ENCODE measurements at regions not wholly inside any gene's neighbourhood (a gene's known extent, or its start where the extent isn't known, plus 50 kb on each side); places are given as distances from the start of the nearest gene placed in this dataset.
"Not testable (repeated sequence)": the region's sequence is repeated elsewhere in the genome, so short reads cannot be mapped to it uniquely, and the experiment has no call there.

DNA sequence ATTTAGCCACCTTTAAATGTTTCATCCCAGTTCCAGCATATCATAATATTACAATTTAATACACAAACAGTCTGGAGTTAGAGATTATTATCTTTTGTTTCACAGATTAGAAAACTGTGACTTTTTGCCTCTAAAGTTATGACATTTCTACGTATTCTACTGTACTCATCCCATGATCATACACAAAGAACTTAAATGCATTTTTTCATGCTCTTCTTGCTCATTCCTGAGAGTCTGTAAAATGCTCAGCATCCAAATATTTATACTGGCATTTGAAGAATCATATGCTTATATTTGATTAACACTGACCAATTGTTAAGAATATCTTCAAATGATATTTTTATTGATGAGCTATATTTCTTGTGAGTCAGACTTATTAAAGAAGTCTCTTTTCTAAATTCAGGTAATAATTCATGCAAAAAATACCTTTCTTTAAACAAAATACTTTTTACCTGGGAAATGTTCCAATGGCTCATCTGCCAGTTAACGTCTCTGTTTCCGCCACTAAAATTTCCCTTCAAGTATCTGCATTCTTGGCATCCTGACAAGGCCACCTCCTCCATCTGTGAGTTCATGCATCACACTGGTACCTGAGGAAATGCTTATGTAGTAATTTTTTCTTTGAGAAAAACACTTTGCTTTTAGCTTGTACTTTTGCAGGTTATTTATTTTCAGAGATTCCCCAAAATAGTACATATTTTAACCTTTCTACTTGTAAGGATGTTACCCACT is 139.6 kb upstream of the RASA1 start:
- DNase-seq (ENCODE audit: low spot score) (no peak), ATAC-seq (no peak)

DNA sequence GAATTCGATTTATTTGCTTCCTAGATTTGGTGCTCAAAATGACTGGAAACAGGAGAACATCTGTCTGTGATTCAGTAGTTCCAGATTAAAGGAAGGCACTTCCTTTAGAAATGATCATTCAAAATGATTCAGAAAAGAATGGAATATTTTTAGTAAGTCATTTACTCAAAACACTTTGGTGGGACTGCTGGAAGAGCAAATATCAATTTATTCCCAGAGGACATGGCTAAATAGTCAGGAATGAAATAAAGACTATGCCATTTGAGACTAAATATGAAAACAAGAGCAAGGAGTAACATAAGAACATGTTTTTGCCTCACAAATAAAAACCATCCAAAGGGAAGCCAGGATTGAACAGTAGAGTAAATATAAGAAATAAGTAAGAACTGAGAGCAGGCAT is 138.6 kb upstream of the RASA1 start:
- DNase-seq (ENCODE audit: low spot score) (no peak), ATAC-seq (no peak)

DNA sequence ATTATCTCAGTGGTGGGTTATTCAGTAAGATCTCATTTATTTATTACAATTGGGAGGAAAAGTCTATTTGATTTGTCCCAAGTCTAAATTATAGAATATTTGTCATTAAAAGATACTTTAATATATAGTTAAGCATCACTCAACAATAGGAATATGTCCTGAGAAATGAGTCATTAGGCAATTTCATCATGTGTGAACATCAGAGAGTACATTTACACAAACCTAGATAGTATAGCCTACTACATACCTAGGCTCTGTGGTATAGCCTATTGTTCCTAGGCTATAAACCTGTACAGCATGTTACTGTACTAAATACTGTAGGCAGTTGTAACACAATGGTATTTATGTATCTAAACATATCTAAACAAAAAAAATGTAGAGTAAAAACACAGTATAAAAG is 135.0 kb upstream of the RASA1 start:
- ATAC-seq: no peak
- DNase-seq (ENCODE audit: low spot score): no peak

DNA sequence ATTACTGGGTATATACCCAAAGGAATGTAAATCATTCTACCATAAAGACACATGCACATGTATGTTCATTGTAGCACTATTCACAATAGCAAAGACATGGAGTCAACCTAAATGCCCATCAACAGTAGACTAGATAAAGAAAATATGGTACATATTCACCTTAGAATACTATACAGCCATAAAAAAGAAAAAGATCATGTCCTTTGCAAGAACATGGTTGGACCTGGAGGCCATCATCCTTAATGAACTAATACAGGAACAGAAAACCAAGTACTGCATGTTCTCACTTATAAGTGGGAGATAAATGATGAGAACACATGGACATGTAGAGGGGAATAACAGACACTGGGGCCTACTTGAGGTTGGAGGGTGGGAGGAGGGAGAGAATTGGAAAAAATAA is 133.2 kb upstream of the RASA1 start:
- not testable (repeated sequence) for DNase-seq (ENCODE audit: low spot score); ATAC-seq

DNA sequence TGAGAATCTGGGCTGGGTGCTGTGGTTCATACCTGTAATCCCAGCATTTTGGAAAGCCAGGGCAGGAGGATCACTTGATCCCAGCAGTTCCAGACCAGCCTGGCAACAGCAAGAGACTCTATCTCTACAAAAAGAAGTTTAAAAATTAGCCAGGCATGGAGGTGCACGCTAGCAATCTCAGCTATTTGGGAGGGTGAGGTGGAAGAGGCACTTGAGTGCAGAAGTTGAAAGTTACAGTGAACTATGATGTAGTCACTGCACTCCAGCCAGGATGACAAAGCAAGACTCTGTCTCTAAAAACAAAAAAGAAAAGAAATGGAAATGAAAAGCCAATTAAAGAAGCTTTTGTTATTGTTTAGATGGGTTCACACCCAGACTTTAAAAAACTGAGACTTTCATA is 131.6 kb upstream of the RASA1 start:
- DNase-seq (ENCODE audit: low spot score): no peak
- ATAC-seq: no peak

DNA sequence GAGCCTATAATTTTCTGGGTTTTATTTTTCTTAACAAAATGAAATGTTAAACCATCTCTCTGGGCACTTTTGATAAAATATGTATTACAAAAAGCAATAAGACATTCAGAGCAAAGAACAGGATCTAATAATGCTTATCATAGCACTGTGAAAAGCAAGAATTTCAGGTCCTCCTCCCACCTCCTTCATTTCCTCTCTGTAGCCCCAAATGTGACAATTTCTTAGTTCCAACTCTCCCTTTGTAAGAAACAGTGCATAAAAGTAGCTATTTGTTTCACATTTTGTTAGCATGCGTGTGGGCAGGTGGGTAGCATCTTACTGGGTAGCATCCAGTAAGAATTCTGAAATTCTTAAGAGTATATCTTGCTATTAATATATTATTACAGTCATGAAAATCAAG is 130.9 kb upstream of the RASA1 start:
- ATAC-seq (no peak), DNase-seq (ENCODE audit: low spot score) (no peak)

DNA sequence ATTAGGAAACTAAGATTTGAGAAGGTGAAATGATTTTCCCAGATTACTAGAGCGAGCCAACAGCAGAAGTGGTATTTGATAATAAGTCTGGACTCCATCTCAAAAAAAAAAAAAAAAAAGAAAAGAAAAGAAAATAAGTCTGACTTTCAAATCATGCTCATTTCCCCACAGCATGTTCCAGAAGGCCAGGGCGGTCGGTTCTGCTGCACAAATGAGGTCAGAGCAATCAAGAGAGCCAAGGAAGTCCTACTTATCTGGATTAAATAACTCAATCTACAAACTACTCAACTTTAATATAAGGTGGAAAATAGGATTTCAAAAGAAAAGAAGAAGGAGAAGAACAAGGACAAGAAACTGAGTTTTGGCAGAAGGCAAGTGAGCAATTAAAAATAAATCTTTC is 130.4 kb upstream of the RASA1 start:
- ATAC-seq: no peak
- DNase-seq (ENCODE audit: low spot score): no peak

DNA sequence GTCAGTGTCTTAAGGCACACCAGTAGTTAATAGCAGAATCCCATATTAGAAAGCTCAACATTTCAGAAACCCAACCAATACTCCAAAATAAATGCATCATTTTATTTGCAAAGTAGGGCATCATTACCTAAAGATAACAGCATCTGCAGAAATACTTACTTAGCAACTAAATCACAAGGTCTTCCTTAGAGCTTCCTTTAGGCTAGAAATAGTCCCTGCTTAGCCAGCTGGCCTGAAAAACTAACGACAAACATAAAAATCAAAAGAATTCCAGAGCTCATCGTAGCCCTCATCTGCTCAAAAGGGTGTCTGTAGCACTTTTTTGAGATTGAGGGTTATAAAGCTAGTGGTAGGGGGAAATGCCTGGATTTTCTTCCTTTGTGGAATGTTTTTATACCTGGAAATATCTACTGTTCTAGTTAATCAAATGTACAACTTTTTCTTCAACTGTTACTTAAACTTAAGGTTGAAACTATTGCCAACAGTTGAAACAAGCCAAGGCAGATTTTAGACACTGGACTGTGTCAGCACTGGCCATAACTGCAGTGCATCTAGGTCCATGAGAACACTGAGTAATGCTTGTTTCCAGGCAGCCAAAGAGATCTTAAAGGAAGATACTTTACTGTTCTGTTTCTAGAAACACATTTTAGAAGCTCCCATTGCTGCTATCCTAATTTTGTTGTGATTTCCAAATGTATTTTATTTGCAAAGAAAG is 129.4 kb upstream of the RASA1 start:
- DNase-seq (ENCODE audit: low spot score) (no peak), ATAC-seq (no peak)

DNA sequence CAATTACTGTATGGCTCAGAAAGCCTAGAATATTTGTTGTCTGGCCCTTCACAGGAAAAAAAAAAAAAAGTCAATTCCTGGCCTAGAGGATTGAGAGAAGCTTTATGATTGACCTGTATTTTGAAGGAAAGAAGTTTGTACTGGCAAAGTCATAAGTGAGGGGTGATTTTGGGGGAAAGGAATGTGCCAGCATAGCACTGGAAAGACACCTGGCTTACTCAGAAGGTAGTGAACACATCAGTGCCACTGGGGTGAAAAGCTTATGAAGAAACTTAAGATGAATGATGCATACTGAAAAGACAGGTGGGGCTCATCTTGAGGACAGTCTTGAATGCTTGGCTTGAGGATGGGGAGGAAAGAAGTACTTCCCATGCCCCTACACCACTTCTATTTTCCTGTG is 127.9 kb upstream of the RASA1 start:
- no peak for DNase-seq (ENCODE audit: low spot score)
- ATAC-seq: no peak

DNA sequence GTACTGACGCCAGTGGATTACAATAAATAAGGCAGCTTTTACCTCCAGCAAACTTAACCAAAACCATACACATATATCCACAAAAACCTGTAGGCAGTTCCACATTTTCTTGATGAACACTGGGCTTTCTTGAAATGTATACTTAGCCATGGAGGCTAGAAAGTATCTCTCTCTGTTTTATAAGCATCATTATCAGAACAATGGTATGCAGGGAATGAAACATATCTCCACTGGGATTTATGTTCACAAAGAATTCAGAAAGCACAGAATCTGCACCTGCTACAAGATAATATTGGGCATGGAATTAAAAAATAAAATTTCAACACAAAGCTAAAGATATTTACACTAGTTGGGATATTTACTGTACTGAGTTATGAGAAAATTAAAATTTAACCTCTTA is 126.1 kb upstream of the RASA1 start:
- ATAC-seq (no peak), DNase-seq (ENCODE audit: low spot score) (no peak)

DNA sequence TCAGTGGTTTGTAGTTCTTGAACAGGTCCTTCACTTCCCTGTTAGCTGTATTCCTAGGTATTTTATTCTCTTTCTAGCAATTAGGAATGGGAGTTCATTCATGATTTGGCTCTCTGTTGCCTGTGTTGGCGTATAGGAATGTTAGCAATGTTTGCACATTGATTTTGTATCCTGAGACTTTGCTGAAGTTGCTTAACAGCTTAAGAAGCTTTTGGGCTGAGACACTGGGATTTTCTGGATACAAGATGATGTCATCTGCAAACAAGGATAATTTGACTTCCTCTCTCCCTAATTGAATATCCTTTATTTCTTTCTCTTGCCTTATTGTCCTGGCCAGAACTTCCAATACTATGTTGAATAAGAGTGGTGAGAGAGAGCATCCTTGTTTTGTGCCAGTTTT is 121.8 kb upstream of the RASA1 start:
- not testable (repeated sequence) for DNase-seq (ENCODE audit: low spot score); ATAC-seq

DNA sequence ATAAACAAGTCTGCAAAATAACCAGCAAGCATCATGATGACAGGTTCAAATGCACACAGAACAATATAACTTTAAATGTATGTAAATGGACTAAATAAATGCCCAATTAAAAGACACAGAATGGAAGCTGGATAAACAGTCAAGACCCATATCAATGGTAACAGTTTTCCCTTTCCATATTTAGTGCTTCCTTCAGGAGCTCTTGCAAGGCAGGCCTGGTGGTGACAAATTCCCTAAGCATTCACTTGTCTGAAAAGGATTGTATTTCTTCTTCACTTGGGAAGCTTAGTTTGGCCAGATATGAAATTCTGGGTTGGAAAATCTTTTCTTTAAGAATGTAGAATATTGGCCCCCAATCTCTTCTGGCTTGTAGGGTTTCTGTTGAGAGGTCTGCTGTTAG is 120.2 kb upstream of the RASA1 start:
- no peak for DNase-seq (ENCODE audit: low spot score)
- ATAC-seq: no peak

DNA sequence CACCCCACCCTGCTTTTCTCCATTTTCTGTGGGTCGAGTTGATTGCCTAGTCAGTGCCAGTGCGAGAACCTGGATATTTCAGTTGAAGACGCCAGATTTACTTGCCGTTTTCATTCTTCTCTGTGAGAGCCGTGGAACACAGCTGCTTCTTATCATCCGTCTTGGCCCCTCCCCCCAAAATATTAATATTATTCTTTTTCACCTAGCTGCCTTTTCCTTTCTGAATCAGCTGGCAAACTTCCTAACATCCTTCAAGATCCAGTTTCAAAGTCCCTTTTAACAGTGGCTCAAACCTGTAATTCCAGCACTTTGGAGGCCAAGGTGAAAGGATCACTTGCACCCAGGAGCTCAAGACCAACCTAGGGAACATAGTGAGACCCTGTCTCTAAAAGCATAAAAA is 117.1 kb upstream of the RASA1 start:
- DNase-seq (ENCODE audit: low spot score) (no peak), ATAC-seq (no peak)

DNA sequence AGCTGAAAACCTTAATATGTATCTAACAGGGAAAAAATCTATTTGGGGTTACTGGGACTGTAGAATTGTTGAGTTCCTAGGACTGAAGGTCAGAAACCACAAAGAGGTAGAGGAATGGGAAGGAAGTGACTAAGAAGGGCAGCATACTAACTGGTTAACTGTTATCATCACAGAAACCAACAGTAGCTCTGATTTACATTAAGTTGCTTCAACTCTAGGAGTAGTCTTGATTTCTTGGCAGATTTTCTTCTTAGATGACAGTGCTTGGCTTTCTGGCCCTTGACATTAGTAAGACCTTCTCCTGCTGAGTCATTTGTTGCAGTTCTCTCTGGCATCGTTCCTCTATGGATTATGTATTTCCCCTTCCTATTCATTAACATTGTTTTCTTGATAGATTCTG is 116.1 kb upstream of the RASA1 start:
- DNase-seq (ENCODE audit: low spot score): no peak
- no peak for ATAC-seq

DNA sequence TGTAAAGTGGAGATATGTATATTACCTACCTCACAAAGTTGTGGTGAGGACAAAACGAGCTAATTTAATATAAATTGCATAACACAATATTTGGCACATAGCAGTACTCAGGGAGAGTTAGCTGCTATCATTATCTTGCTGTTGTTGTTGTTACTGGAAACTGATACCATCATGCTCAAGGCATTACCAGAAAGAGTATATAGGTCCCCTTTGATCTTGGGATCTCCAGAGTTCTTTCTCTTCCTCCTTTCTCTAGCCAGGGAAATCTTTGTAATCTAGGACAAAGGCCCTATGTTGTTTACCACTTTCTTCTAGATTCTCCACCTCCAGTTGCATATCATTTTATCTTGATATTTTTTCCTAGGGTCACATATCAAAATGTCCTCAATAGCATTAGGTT is 114.8 kb upstream of the RASA1 start:
- ATAC-seq: no peak
- no peak for DNase-seq (ENCODE audit: low spot score)

DNA sequence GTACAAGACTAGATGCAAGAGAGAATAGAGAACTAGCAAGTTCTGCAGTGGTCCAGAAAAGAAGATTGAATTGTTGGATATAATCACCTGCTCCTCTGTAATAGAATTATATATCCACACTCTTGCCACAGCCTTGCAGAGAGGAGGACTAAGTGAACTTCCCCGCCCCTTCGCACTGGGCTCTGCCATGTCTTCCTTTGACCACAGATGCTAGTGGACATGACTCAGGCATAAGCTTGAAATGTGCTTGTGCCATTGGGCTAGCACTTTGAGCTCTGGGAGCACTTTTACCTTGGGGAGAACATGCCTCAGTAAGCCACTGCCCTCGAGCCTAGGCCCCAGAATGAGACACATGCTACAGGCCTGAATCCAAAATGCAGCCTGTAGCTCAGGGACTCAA is 113.5 kb upstream of the RASA1 start:
- ATAC-seq (no peak), DNase-seq (ENCODE audit: low spot score) (no peak)

DNA sequence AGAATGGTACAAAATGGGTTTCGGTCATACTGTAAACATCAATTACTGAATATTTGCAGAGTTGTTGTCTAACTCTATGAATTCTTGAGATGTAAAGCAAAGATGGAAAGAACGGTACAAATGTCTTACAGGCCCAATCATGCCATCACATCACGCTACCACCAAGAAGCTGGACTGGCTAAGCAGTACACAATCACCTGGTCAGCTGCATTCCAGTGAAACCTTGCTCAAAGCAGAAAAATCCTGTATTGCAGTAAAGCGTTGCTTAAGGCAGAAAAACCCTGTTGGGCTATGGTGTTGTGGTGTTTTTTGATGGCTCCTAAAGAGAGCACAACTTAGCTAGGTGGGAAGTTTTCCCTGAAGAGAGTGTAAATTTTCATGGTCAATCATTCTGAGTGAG is 112.6 kb upstream of the RASA1 start:
- ATAC-seq: no peak
- no peak for DNase-seq (ENCODE audit: low spot score)

DNA sequence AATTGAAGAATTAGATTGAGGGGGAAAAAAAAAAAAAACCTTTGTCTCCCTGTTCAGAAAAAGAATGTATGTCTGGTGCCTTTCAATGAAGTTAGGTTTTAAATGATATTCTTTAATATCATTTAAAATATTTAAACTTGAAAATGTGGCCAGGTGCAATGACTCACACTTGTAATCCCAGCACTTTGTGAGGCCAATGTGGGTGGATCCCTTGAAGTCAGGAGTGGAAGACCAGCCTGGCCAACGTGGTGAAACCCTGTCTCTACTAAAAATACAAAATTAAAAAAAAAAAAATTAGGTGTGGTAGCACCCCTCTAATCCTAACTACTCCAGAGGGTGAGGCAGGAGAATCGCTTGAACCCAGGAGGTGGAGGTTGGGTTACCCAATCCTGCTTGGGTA is 111.1 kb upstream of the RASA1 start:
- ATAC-seq: no peak
- no peak for DNase-seq (ENCODE audit: low spot score)

DNA sequence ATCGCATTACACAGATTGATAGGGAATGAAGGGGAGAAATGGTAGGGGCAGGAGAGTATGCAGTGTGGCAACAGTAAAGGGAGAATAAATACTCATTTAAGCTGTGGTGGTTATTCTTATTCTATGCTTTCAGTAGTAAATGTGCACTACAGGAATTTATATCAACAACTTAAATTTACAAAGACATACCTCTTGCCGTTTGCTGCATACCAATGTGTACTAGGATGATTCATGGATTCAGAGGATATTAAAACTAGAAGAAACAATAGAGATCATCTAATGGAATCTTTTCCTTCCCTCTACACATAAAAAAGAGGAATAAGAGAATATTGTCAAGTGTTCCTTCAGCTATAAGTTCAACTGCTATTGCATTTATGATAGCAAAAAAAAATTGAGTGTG is 103.3 kb upstream of the RASA1 start:
- ATAC-seq: no peak
- DNase-seq (ENCODE audit: low spot score): no peak

DNA sequence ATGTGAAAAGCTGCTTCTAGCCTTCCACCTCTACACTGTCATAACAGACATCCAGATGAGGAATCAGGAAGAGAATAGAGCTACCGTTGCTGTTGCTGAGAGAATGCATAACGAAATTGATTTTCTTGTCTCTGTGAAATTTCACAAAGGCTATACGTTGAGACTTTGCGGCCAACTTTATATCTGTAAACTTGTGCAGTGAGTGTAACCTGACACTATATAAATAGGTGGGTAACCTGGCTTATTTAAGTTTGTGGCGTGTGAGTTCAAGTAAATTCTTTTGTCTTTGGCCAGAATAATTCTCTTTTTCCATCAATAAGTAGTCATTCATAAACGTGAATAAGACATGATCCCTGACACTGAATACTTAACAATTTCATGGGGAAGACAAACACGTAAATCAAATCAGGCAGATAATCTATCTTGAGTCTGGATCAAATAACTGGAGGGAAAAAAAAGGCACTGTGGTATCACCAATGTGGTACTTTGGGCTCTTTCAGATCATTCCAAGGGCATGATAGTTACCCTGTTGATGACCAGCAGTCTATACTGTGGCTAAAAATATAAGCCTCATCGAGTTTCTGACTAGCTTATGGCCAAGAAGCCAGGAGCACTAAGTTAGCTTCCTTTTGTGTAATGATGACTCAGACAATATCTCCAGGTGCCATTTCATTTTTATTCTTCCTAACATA is 98.2 kb upstream of the RASA1 start:
- no peak for ATAC-seq
- DNase-seq (ENCODE audit: low spot score): no peak

DNA sequence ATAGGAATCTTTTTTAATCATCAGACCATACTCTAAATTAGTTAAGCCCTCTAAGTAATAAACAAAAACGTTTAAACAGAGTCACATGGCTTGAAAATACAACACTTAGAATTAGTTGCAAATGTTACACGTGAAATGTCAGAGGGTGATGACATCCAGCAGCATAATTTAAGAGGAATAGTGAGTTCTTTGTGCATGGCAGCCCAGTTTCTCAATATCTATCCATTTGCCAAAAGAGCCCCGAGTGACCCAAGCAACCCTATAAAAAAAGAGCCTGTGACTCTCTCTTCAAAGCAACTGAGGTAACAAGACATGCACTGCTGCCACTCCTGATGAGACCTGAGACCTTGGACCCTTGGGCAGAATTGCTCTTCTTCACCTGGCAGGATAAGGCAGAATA is 96.9 kb upstream of the RASA1 start:
- DNase-seq (ENCODE audit: low spot score) (no peak), ATAC-seq (no peak)

DNA sequence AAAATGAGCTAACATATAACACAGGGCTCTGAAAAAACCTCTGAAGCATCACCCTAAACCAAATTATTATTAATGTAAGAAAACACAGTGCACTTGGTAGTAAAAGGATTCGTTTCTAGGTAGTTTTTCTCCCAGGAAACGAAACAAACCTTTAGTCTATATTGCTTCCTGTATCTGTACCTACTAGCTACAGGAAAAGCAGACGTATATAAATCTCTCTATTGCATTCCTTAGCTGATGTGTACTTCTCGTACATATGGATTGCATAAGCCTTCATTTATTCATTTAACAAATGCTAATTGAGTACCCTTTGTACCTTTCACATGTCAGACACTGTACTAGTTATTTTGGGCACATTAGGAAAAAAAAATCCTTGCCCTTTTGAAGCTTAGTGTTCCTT is 85.0 kb upstream of the RASA1 start:
- no peak for ATAC-seq
- no peak for DNase-seq (ENCODE audit: low spot score)
